Left ventricle myocardium inferior (tissue), 1 donor: ENCODE measurements at regions not wholly inside any gene's neighbourhood (a gene's known extent, or its start where the extent isn't known, plus 50 kb on each side); places are given as distances from the start of the nearest gene placed in this dataset.

Source experiments
- DNase-seq: peaks from one replicate; pipeline ENCODE4 v3.0.0-alpha.2; 2020
- H3K27ac ChIP-seq: fragments of 200-600 bp; replicated peaks from 2 replicates; pipeline ENCODE4 v1.8.0; 2021
- H3K27me3 ChIP-seq: fragments of 200-600 bp; 2 replicates; pipeline ENCODE4 v1.8.0; 2021; ENCODE audit warnings: low read depth
- H3K36me3 ChIP-seq: fragments of 200-600 bp; 2 replicates; pipeline ENCODE4 v1.8.0; 2021
- H3K4me1 ChIP-seq: fragments of 200-600 bp; 2 replicates; pipeline ENCODE4 v1.8.0; 2021
- H3K4me3 ChIP-seq: fragments of 200-600 bp; 2 replicates; pipeline ENCODE4 v1.8.0; 2021; ENCODE audit warnings: mild to moderate bottlenecking, moderate library complexity
- H3K9me3 ChIP-seq: fragments of 200-600 bp; replicated peaks from 2 replicates; pipeline ENCODE4 v1.8.0; 2021
- intact Hi-C: fragments of 100-400 bp; cut with micrococcal nuclease; formaldehyde crosslinking; loops from one replicate; pipeline ENCODE4 v1.11.0; 2022
- TF ChIP-seq, protein P1 (sequence below): fragments of 200-600 bp; IDR thresholded peaks from 2 replicates; pipeline ENCODE4 v1.8.0; 2021; ENCODE audit warnings: antibody characterized with exemption, mild to moderate bottlenecking, borderline replicate concordance
- donor health status: DM: no; HTN: yes; CAD: no; lungs with severe emphysema.

- Histone ChIP-seq H3K4me1 (peaks cover 20% of the 10 kb centered on the region), H3K4me3 (no peak overlapping the region), H3K27ac (no peak overlapping the region), H3K9me3 (peaks cover 26% of the 10 kb centered on the region), H3K36me3 (no peaks in the 10 kb centered on the region), H3K27me3 (no peaks in the 10 kb centered on the region)
- intact Hi-C loops, result no loop called here
- TF ChIP-seq, protein P1, sequence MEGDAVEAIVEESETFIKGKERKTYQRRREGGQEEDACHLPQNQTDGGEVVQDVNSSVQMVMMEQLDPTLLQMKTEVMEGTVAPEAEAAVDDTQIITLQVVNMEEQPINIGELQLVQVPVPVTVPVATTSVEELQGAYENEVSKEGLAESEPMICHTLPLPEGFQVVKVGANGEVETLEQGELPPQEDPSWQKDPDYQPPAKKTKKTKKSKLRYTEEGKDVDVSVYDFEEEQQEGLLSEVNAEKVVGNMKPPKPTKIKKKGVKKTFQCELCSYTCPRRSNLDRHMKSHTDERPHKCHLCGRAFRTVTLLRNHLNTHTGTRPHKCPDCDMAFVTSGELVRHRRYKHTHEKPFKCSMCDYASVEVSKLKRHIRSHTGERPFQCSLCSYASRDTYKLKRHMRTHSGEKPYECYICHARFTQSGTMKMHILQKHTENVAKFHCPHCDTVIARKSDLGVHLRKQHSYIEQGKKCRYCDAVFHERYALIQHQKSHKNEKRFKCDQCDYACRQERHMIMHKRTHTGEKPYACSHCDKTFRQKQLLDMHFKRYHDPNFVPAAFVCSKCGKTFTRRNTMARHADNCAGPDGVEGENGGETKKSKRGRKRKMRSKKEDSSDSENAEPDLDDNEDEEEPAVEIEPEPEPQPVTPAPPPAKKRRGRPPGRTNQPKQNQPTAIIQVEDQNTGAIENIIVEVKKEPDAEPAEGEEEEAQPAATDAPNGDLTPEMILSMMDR, result no peak
- DNase-seq, result no peak
These were observed 91.3 kb upstream of the HMHB1 start for GRCh38 chr5:143720689-143721088.

GRCh38 chr5:143717400-143717799 is 94.6 kb upstream of the HMHB1 start:
- peaks cover 4% of the 10 kb centered on the region for H3K9me3 ChIP-seq
- H3K27me3 ChIP-seq, result no peaks in the 10 kb centered on the region
- no peak for DNase-seq
- intact Hi-C loops, result no loop called here
- H3K4me1 ChIP-seq, result peaks cover 44% of the 10 kb centered on the region
- TF ChIP-seq, protein P1, result peak; percentile 44
- no peak overlapping the region for H3K4me3 ChIP-seq
- no peaks in the 10 kb centered on the region for H3K36me3 ChIP-seq
- peak overlapping the region; percentile 66 for H3K27ac ChIP-seq

- Histone ChIP-seq H3K27ac (peak overlapping the region; percentile 66), H3K27me3 (no peaks in the 10 kb centered on the region), H3K4me1 (peaks cover 45% of the 10 kb centered on the region), H3K36me3 (no peaks in the 10 kb centered on the region), H3K4me3 (no peak overlapping the region), H3K9me3 (peaks cover 4% of the 10 kb centered on the region)
- intact Hi-C loops, result no loop called here
- no peak for DNase-seq
- TF ChIP-seq, protein P1, result no peak
These were observed 95.1 kb upstream of the HMHB1 start for GRCh38 chr5:143716881-143717280.

DNA sequence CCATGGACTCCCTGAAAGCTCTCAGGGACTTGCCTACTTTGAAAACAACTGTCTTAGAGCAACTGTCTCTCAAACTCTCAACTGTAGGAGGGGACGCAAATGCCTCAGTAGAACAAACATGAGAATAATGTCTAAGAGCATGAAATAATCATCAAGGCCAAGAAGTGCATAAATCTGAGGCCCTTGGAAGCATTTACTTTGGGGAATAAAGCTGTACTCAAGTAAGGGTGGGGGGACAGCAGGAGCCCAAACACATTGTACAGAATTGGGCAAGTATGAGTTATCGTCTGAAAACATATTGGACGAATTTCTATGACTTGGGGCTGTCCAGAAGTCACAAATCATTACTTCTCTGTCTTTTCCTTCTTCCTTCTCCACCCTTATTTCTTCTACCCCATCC is 96.3 kb upstream of the HMHB1 start:
- TF ChIP-seq, protein P1, result no peak
- no peak for DNase-seq
- Histone ChIP-seq H3K27ac (peak overlapping the region; percentile 66), H3K27me3 (no peaks in the 10 kb centered on the region), H3K36me3 (no peaks in the 10 kb centered on the region), H3K4me3 (no peak overlapping the region), H3K9me3 (no peaks in the 10 kb centered on the region), H3K4me1 (peaks cover 58% of the 10 kb centered on the region)
- intact Hi-C loops, result no loop called here

DNA sequence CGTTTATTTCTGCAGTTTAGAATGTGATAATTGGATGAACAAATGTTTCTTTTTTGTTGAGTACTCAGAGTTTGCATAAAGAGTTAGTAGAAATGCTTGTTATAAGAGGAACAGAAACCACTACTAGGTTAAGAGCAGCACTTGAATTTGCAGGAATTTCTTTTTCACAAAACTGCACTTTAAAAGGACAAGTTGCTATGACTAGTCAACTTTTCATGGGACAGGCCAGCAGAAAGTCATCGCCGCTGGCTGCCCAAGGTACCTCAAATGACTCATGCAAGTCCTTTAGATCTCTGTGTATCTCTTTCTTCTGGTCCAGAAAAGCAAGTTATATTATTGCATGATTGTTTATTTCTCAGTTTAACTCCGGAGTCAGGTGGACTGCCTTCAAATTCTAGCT is 97.3 kb upstream of the HMHB1 start:
- Histone ChIP-seq H3K9me3 (no peaks in the 10 kb centered on the region), H3K4me1 (peaks cover 59% of the 10 kb centered on the region), H3K27ac (peak overlapping the region; percentile 9), H3K4me3 (no peak overlapping the region), H3K27me3 (no peaks in the 10 kb centered on the region), H3K36me3 (no peaks in the 10 kb centered on the region)
- intact Hi-C loops, result no loop called here
- TF ChIP-seq, protein P1, result no peak
- no peak for DNase-seq
